ENCODE measurements at regions not wholly inside any gene's neighbourhood (a gene's known extent, or its start where the extent isn't known, plus 50 kb on each side); places are given as distances from the start of the nearest gene placed in this dataset.

DNA sequence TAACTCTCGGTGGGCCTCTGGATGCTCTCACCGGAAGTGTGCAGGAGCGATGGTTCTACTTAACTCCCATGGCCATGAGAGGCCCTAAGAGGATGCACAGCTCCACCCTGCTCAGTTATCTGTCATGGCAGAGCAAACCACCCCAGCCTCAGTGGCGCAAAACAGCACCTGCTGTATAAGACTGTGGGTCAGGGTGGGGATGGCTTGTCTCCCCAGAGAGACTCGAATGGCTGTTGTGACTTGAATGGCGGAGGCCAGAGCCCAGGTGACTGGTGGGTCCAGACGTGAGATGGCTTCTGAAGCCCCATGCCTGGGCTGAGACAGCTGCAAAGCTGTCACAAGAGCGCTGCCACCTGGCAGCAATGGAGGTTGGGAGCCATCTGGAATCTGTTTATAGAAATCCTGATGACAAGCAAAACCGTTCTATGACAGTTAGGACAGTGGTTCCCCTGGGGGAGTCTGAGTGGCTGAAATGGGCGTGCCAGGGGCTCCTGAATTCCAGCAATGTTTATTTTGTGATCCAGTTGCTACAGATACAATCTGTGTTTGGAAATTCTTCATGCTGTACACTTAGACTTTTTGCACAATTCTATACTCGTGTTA lies 490.5 kb downstream of the TCERG1L start:
- H3K27ac ChIP-seq (ENCODE audit: insufficient read depth, low read length) = no peak overlapping the region
- H3K23ac ChIP-seq (ENCODE audit: low read depth, low read length) = no peak overlapping the region
- H3K9ac ChIP-seq (ENCODE audit: low read depth, low read length) = no peak overlapping the region
- H3K9me1 ChIP-seq (ENCODE audit: insufficient read depth, low read length) = no peaks in the 10 kb centered on the region
- no peak overlapping the region for H2AK9ac ChIP-seq (replicated peaks; ENCODE audit: low read depth, low read length, poor library complexity)
- TF ChIP-seq NFE2L2 (IDR thresholded peaks at IDR 0.05; ENCODE audit: low read depth, low read length) = no peak
- ATAC-seq (ENCODE audit: low read depth) (no peak), DNase-seq (no peak)
- no peak overlapping the region for H4K5ac ChIP-seq (ENCODE audit: low read depth, low read length)
- no peak overlapping the region for H2BK20ac ChIP-seq (ENCODE audit: low read depth, low read length)
- dilution Hi-C loops (cut with HindIII; ENCODE audit: low sequenced_read_pairs, unreplicated experiment) (no loop called here), intact Hi-C loops (cut with micrococcal nuclease) (no loop called here), in situ Hi-C loops (cut with MboI; ENCODE audit: low sequenced_read_pairs) (no loop called here)
- H3K79me1 ChIP-seq (ENCODE audit: low read depth in 1 of 2, low read length in 2 of 2) = no peaks in the 10 kb centered on the region
- no peak overlapping the region for H3K56ac ChIP-seq (ENCODE audit: extremely low read depth, insufficient read depth, low read length)
- H3K4me3 ChIP-seq (ENCODE audit: insufficient read depth, low read depth, low read length) = no peak overlapping the region
- H2BK5ac ChIP-seq (ENCODE audit: low read depth, low read length, poor library complexity, severe bottlenecking) = no peak overlapping the region
- no peaks in the 10 kb centered on the region for H3K4me1 ChIP-seq (ENCODE audit: control insufficient read depth, insufficient read depth, low read length)
- no peak overlapping the region for H2AK5ac ChIP-seq (ENCODE audit: low read depth, low read length)
- no peak overlapping the region for H3K4ac ChIP-seq (ENCODE audit: low read depth, low read length)
- ChIA-PET POLR2A (ENCODE audit: unreplicated experiment) (no interaction called here), CTCF (no interaction called here)
- H2AFZ ChIP-seq (replicated peaks; ENCODE audit: low read length, poor library complexity) = no peak overlapping the region
- H3K18ac ChIP-seq (ENCODE audit: low read depth, low read length) = no peak overlapping the region
- no TSS peak for BruUV-seq (replicated peaks)
- H4K91ac ChIP-seq (ENCODE audit: insufficient read depth, low read depth, low read length) = no peak overlapping the region
- no peak overlapping the region for H3K14ac ChIP-seq (replicated peaks; ENCODE audit: low read depth, low read length)
- H2BK120ac ChIP-seq (ENCODE audit: low read depth, low read length) = no peak overlapping the region
- H3K4me2 ChIP-seq (ENCODE audit: low read depth, low read length) = no peak overlapping the region
- no peaks in the 10 kb centered on the region for H4K20me1 ChIP-seq (ENCODE audit: insufficient read depth, low read length)
- no peaks in the 10 kb centered on the region for H3K36me3 ChIP-seq (ENCODE audit: control insufficient read depth, insufficient read depth, low read length)
- WGBS, 2 experiments (ENCODE audit: extremely low coverage in 2 of 2, insufficient read length in 1 of 2) = 0% methylated on average over 3 of the region's 11 CpGs; no CpG with 5 or more reads in 1 of the 2 experiments
- H4K8ac ChIP-seq (ENCODE audit: low read depth in 2 of 2, low read length in 2 of 2) = no peak overlapping the region
- H3K9me3 ChIP-seq (ENCODE audit: control insufficient read depth, insufficient read depth, low read length) = peaks cover 28% of the 10 kb centered on the region
- H2BK15ac ChIP-seq (ENCODE audit: low read depth, low read length) = no peak overlapping the region
- H3K27me3 ChIP-seq (ENCODE audit: control insufficient read depth, insufficient read depth, low read length) = no peaks in the 10 kb centered on the region
